Head of caudate nucleus (tissue), 42 donors: ENCODE measurements at regions not wholly inside any gene's neighbourhood (a gene's known extent, or its start where the extent isn't known, plus 50 kb on each side); places are given as distances from the start of the nearest gene placed in this dataset.

ENCODE experiments used
- DNase-seq, 42 donors: peaks; one replicate each; pipeline versions ENCODE4 v3.0.0 to v3.0.0-alpha.2; 2020 to 2021; ENCODE audit warnings: mixed read lengths in 7 of 42
- intact Hi-C: fragments of 100-400 bp; cut with DNase I; formaldehyde crosslinking; loops from one replicate; pipeline ENCODE4 v1.15.0; 2022

DNA sequence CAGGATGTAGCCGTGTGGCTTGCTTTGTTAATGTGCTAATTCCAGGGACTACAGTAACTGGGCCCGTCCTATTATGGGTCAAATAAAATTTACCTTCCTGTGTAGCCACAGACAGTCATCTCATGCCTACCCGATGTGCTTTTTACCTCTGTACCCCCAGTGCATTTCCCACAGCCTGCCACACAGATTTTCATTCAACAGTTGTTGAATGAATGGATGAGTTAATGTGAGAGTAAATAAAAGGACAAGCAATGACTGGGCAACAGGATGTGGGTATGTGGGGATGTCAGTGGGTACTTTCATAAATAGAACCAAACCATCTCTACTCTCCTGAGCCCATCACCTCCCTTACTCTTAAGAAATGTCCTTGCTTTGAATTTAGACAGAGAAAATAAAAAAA is 441.2 kb upstream of the ZNF462 start:
- intact Hi-C loops = no loop called here
- DNase-seq = no peak

DNA sequence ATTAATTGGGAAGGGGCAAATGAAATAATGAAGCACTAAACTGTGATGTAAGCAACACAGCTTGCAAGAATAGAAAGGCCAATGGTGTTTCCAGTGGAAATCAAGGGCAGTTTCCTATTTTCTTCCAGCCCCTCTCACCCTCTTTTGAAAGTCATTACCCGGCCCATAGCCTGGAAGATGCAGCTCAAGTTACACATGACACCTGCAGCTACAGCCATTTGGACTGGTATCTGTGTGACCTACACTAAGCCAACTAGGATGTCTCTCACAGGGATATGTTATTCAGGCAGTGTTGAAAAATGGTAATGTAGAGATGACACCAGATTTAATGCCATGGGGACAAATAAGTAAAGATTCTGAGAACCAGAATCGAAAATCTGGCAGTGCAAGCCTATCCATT is 439.4 kb upstream of the ZNF462 start:
- intact Hi-C loops = no loop called here
- no peak for DNase-seq

DNA sequence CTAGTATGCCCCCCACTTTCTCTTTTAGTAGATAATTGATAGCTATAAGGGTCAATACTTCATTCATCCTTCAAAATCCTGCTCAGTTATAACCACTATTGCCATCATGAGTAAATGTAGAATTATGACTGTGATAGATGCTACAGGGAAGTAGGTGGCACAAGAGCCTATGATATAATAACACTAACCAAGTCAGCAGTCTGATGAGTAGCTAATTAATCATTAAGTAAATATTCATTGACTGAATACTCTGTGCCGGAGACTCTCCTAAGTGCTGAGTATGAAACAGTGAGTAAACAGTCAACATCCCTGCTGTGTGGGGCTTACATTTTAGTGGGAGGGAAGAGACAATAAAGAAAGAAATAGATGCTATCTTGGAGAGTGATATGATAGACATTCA is 430.3 kb upstream of the ZNF462 start:
- DNase-seq = no peak
- intact Hi-C loops = no loop called here

DNA sequence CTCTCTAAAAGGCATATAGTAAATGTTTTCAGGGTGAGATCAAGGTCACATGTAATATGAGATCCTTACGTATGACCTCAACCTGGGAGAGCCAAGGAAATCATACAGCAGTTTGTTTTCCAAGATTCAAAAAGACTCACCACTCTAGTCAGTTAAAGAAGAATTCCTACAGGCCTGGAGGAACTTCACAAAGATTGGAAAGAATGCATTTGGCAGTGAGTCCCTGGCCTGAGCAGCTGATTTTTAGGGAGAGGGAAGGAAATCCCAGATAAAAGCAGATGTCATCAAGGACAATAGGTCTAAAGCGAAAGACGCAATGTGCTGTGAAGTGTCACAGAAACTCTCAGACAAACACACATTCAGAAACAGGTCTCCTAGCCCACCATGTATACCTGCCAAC is 424.0 kb upstream of the ZNF462 start:
- intact Hi-C loops = no loop called here
- no peak for DNase-seq

DNA sequence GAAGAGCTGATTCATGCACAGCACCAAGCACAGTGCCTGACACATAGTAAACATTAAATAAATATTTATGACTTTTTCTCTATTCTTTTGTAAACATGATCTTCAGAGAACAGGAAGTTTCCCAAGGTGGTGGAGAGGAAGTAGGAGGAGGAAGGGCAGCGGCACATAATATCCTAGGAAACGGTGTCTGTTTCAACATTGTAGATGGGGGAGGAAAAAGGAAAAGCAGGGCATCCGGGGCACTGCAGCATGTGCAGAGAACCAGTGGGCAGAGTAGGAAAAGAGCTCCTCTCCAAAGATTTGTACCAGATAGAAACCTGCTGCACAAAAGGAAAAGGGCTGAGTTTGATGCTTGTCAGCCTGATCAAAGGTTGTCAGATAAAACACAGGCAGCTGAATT is 421.7 kb upstream of the ZNF462 start:
- intact Hi-C loops = no loop called here
- no peak for DNase-seq

DNA sequence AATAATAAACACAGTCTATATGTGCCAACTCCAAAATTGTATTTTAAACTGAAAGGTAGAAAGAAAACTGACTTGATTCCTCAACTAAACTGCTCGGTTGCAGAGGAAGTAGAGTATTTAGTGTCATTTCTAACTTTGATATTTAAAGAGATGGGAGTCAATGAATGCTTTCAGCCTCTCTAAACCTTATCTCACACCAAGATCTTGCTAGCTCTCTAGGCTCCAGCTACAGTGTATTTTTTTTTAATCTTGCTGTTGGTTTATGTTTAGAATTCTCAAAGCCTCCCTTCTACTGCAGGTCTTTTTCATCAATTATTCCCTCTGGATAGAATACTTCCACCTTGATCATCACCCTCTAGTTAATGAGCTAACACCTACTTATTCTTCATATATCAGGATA is 419.4 kb upstream of the ZNF462 start:
- no peak for DNase-seq
- intact Hi-C loops = no loop called here

DNA sequence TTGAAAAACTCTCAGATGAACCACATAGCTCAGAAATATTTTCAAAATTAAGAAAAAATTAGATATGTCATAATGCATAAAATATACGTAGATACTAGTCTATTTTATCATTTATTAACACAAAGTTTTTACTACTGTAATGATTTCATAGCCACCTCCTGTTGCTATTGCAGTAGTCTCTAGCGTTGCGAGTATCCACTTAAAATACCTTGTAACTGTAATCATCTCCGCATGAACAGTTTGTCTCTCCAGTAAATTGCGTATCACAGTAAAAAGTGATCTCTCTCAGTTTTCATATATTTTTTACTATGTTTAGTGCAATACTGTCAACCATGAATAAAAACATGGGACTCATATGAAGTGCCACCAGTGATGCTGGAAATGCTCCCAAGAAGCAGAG is 417.9 kb upstream of the ZNF462 start:
- intact Hi-C loops = no loop called here
- no peak for DNase-seq

DNA sequence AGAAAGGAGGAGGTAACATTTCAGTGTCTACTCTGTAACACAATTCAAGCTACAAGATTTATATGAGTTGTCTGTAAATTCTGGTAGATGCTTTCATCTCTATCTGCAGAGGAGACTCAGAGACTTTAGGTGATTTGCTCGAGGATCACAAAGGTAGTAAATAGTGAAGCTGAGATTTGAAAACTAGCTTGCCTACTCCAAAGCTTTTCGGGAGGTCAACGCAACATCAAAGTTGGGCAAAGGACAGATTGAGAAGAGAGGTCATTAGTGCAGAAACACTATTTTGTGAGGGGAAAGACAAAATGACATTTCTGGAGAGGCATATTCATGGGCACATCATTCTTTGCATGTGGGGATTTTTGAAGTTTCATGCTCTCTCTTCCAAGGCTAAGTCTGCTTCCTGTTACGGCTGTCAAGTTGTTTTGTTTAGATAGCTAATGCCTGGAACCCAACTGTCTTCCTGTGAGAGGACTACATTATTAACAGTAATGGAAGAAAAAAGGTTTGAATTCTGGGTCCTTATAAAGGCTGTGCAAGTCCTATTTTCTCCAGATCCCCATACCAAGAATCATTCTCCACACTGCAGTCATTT is 413.5 kb upstream of the ZNF462 start:
- DNase-seq = no peak
- intact Hi-C loops = no loop called here

DNA sequence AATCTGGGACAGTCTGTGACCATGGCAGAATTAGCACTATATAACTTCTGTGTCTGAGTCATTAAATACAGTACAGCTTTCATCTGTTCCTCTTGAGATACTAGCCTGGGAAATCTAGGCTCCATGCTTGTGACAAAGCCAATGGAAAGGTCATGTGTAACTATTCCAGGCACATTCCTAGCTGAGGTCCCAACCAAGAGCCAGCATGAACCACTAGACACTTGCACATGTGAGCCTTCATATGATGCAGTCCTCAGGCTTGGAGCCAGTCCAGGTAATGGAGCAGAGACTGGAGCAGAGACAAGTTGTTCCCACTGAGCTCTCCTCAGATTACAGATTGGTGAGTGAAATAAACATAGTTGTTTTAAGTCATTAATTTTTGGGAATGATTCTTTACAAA is 412.4 kb upstream of the ZNF462 start:
- DNase-seq = no peak

DNA sequence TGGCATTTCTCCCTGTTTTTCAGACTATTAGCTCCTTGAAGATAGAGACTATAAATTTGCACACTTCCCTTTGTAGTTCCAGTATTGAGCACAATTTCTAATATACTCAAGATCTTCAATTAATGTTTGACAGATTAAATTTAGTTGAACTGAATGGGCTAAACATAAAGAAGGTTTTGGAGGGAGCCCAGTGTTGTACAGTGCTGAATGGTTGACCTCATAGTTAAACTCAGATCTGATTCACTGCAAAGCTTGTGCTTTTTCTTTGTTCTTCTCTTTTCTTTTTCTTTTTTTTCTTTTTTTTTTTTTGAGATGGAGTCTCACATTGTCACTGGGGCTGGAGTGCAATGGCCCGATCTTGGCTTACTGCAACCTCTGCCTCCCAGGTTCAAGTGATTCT is 411.7 kb upstream of the ZNF462 start:
- no peak for DNase-seq
- intact Hi-C loops = no loop called here

More for the DNA sequence above, 412.4 kb upstream of the ZNF462 start:
- intact Hi-C loops = no loop called here

DNA sequence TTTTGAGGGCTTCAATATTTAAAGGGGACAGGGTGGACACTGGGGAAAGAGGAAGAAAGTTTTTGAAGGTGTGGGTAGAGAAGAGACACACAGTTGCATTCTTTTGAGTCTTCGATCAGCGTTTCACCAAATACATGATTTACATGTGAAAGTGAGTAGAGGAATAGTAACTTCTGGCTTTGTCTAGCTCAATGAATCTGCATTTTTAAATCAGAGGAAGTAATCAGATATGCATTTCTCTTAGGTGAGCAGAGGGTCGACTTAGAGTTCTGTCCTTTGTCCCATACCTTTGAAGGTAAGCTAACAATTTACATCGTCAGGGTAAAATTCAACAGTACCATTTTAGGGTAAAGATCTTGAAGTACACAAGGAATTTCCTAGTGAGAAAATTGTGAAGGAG is 406.4 kb upstream of the ZNF462 start:
- intact Hi-C loops = no loop called here

DNA sequence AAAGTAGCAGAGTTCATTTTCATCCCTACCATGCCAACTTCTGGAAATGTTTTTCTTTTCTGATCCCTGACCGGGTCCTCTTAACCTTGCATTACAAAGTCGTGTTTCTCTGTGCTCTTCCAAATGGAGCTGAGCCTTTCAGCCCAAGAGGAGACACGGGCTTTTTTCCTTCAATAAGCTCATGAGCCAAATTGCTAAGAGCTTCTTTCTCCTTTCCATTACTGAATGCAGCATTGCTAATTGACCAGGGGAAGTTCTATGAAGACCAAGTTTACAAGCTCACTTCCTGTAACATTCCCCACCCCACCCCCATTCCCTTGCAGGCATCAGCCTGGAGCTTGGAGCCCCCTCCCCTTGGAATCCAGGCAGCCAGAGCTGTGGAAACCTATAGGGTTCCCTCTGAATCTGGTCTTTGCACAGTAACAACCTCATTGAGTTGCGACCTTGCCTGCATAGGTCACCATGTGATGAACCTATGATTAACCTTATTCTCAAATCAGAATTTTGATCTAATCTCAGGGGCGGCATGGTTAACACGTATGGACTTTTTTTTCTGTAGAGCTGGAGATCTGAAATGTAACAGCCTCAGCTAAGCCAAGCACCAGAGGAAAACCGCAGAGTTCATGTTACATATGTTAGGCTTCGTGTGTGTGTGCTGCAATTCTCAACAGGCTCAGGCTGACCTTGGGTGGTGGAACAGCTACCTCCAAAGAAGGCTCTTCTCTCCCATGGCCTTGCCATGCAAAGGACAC is 395.7 kb upstream of the ZNF462 start:
- no peak for DNase-seq
- intact Hi-C loops = no loop called here

More for the DNA sequence above, 406.4 kb upstream of the ZNF462 start:
- no peak for DNase-seq

DNA sequence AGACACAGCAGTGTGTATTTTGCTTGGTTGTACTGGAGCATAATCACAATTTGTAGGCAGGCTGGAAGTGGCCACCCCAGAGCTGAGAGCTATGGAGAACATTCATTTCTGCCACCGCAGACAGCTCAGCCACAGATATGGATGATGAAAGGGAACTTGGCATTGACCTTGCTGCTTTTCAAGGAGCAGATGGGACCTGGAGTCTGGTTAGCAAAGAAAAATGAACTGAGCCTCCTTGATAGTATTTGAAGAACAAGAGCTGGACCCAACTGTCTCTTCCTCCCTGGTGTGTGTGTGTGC is 395.2 kb upstream of the ZNF462 start:
- DNase-seq = no peak
- intact Hi-C loops = no loop called here

DNA sequence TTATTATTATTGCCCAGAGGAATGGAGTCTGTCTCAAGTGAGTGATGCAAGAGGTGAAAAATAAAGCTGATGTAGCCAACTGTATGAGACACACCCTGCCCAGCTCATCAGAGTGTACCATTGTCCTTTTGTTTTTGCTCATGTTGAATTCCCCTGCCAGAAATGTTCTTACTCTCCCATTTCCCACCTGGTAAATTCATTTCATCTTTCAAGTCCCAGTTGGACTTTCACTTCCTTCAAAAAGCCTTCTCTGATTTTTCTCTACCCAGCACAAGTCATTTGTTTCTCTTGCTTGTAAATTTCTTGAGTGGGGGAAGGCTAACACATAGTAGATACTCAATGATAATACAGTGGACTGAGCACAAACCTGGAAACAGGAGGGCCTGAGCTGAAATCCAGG is 394.5 kb upstream of the ZNF462 start:
- DNase-seq = no peak
- intact Hi-C loops = no loop called here

DNA sequence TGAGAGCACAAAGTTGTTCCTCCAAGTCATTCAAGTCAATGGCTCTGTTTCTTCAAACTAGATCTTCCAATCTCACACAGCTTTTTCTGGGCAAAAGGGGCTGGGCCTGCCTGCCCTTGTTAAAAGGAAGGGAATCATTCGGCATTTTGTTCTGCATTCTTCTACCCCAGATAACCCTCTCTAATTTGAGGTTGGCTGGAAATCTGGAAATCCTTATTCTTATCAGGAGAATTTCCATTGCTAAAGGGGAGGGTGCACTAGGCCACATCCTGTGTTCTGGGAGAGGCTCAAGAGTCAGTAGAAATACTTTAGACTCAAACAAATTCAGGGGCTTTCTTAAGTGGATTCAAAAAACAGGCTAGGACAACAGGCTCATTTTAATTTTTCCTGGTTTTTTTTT is 384.7 kb upstream of the ZNF462 start:
- intact Hi-C loops = no loop called here
- DNase-seq = no peak

DNA sequence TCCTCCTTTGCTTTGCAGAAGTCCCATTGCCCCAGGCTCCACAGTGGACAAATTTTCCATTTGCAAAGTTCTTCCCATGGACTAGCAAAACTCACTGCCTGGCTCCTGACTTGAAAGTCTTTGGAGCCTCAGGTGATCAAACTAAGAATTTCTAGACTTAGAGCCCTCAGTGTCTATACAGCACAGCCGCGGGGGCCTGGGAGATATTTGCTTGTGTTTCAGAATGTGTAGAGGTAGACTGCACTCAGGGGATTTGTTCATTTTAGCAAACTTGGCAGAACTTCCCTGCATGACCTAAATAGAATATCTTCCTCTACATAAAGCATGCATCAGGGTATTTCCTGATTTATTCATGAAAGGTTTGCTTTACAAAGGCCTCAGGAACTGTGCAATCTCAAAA is 384.2 kb upstream of the ZNF462 start:
- intact Hi-C loops = no loop called here
- no peak for DNase-seq

DNA sequence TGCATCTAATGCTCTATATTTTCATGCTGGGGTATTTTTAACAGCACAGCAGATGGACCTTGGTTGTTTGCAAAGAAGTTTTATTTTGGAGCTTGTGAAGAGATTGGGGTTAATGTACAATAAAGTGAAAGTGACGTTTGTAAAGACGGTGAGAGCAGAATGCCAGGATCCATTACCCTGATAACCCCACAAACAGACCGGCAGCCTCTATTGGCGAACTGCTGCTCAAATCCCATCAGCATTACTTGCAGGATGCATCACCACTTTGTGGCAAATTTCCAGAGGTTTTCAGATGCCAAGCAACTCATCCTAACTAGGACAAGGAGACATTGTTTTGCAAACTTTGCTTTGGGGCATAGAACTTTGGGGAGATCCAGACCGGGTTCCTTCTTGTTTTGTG is 383.3 kb upstream of the ZNF462 start:
- intact Hi-C loops = no loop called here
- DNase-seq = peak in 6 of 42 donors; percentile 4 to 45 (median 26)

DNA sequence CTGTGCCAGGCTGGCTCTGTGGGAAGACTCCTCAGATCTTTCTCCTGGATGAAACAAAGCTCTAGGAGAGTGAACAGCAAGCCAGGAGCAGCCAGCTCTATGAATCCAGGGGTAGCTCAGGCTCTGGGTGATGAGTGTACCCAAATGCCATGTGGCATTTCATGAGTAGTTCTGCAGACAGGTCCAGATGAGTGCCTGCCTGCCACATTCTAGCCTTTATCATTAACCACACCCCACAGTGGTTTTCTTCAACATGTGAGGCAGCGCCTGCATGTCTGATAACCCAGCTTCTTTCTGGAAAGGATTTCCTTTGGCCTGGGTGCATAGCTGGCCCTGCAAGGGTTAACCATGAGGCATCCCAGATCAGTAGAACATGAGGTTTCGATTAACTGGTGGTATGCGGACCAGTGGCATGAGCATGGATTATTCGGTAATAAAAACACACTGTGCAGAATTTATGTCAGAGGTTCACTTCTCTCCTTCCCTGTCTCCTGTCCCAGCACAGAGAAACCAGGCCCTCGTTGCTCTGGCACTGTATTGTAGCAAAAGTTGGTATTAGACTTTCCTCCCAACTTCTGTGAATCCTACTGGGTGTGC is 381.9 kb upstream of the ZNF462 start:
- no peak for DNase-seq
- intact Hi-C loops = no loop called here

DNA sequence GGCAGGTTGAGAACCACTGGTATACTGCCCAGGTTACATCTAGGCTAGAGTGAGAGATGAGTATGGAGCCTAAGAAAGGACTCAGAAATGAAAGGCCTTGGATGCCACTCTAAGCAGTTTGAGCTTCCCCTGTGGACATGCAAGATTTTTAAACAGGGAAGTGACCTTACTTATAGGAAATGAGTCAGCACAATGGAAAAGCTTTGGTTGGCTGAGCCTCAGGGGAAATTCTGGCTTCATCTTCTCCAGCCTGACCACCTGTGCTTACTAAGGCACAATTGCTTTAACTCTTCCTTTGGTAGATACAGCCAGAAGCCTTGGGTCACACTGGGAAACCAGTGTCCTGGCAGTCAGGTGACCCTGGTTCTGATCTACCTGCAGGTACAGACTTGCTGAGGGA is 380.2 kb upstream of the ZNF462 start:
- DNase-seq = no peak
- intact Hi-C loops = no loop called here

DNA sequence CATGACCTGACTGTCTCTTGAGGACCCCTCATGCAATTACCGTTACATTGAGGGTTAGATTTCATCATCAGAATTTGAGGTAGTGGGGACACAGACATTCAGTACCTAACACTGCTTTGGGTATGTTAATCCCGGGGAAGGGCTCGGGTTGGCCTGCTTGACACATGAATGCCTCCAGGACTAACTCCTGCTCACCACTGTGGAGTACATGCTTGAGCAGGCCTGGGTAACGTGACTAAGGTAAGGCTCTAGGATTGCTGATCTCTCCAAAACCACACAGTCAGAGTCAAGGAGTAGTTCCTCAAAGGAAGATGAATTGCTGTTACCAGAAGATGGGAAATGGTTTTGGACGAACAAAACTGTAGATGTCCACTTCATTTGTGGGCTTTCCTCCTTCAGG is 376.3 kb upstream of the ZNF462 start:
- intact Hi-C loops = no loop called here
- no peak for DNase-seq

DNA sequence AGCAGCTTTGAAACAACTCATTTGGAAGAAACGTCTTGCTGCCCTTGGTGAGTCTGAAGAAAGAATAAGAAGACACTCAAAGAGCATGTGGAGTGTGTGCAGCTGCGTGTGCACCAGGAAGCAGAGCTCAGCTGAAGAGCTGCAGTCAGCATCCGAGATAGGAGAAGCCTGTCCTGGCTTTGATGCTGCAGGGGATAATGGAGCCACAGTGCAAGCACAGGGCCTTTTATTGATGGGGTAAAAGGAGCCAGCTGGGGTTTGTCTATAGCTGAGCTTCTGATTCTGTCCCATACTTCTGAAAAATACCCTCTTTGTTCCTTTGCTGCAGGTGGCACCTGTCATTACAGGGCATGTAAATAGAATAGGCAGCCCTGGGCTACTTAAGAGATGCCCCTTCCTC is 375.7 kb upstream of the ZNF462 start:
- DNase-seq = peak in 35 of 42 donors; percentile 12 to 68 (median 32)
- intact Hi-C loops = no loop called here
